NCI-H1092 (cell line): ENCODE measurements at regions not wholly inside any gene's neighbourhood (a gene's known extent, or its start where the extent isn't known, plus 50 kb on each side); places are given as distances from the start of the nearest gene placed in this dataset.

Source experiments
- DNase-seq: peaks from one replicate; lab custom pipeline; 2025; lab: John Stamatoyannopoulos, UW

DNA sequence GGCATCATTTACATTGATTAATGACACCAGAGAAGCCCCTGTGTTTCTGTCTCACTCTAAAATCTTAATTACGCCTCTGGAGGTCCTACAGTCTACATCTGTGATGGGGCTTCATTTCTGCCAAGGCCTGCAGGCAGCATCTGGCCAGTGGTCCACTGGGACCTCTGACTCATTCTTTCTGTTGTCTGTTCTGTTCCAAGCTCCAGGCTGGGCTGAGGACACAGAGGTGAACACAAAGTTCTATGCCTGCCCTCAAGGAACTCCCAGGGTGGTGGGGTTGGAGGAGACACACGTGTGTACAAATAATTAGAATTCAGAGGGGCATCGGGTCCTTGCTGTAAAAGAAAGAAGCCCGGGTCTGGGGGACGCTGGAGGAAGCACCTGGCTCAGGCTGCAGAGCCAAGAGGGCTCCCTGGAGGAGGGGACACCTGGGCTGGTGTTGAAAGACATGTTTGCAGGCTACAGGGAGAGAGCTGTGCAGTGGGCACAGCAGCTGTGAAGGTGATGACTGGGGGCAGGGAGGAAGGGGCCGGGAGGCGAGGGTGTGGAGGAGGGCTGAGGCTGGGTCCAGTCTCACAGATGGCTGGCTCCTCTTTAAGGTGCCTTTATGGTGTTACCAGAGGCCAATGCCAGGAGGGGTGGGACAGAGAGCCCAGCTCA lies 103.3 kb upstream of the PRR23E start:
- DNase-seq = no peak

DNA sequence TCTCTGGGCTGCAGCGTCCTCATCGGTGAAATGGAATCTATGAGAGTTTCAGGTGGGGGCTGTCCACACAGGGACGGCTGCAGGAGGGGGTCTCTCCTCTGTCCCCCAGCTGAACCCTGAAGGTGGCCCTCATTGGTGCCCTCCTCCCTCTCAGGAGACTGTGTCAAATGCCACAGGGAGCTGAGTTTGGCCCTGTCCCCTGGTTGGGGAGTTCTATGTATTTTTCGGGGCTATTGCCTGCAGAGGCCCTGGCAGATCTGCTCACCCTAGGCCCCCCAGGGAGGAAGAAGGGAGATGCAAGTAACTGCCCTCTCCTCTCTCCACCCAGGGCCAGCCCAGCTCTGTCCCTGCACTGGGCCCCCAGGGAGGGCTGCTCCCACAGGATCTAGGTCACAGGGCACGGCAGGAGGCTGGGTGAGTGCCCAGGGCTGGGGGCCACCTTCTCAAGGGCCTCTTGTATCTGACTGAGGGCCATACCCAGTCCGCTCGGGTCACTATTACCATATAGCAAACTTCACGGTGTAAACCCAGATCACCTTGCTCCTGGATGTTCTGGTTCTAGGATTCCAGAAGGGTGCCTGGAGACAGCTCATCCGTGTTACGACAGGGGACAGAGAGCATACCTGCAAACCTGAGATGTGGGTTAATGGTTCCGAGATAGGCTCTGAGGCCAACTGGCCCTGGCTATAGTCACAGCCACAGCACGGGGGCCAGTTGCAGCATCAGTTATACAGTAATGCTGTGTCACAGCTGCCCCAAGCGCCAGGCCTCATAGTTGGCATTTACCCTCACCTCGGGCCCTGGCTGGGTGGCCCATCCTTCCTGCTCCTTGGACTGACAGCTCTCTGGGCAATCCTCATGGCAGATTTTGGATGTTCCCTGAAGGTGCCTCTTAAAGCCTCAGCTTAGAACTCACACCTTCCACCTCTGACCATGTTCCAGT lies 102.4 kb upstream of the PRR23E start:
- DNase-seq = no peak

DNA sequence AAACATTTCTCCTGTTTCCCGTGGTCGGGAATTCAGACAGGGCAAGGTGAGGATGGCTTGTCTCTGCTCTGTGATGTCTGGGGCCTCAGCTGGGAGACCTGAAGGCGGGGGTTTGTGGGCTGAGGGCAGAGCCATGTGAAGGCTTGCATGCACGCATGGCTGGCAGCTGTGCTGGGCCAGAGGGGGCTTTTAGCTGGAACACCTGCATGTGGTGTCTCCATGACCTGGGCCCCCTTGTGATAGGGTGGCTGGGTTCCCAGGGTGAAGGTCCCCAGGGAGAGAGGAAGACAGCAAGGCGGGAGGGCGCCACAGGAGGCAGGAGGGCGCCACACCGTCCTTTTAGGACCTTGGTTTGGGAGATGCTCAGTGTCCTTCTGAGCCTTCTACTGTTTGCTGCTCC lies 101.6 kb upstream of the PRR23E start:
- no peak for DNase-seq

DNA sequence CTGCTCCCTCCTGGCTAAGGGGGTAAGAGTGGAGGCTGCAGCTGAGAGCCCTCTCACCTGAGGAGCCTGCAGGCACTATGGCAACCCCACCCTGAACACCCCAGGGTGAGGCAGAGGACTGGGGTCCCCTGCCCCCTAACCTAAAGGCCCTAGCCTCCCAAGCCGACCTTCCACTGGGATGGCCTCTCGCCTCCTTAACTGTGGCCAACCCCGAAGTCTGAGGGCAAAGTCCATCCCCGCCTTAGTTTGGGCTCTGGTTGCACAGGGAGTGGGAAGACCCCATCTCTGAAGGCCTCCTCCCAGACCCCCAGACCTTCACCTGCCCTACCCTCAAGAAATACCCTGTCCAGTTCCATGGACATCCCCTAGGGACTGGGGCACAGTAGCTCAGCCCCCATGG lies 100.6 kb upstream of the PRR23E start:
- no peak for DNase-seq

DNA sequence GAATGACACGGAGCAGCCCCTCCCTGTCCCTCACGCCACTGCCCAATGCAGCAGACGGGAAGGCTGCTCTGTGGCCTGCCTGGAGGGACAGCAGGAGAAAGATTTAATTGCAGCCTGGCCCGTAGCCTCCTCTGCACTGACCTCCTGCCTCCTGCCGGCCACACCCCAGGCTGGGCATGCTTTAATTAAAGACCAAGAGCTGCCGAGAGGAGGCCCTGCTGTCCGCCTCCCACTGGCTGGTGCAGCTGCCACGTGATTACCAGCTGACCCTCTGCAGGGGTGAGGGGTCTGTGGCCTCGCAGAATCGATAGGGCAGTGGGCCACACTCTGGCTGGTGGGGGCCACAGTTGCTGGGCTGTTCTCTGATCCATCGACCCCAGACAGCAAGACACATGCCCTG lies 100.2 kb upstream of the PRR23E start:
- DNase-seq = no peak

DNA sequence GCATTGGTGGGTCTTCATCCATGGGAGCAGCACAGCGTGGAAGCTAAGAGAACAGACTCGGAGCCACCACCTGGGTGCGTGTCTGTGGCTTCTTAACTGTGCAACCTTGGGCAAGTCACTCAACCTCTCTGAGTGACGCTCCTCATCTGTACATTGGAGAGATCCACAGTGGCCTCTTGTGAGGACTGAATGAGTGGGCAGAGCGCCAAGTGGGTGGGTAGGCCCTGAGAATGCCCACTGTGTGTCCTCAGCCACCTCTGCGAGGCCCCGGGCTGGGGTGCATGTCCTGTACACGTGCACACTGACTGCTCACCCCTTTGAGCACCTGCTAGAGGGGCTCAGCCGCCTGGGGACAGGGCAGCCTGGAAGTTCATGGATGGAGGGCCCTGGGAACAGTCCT lies 99.6 kb upstream of the PRR23E start:
- DNase-seq = no peak

DNA sequence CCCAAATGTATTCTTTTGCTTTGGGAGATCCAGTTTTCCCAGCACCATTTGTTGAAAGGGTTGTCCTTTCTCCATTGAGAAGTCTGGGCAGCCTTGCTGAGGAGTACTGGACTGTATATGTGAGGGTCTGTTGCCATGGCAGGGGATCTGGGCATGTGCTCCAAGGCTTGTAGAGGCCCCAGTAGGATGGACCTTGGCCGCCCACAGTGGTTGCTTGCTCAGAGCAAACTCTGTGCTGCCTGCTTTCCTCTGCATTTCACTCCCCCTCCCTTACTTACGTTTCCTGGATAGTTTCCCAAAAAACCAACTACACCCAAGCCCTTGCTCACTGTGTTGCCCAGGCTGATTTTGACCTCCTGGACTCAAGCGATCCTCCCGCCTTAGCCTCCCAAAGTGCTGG lies 97.2 kb upstream of the PRR23E start:
- no peak for DNase-seq

DNA sequence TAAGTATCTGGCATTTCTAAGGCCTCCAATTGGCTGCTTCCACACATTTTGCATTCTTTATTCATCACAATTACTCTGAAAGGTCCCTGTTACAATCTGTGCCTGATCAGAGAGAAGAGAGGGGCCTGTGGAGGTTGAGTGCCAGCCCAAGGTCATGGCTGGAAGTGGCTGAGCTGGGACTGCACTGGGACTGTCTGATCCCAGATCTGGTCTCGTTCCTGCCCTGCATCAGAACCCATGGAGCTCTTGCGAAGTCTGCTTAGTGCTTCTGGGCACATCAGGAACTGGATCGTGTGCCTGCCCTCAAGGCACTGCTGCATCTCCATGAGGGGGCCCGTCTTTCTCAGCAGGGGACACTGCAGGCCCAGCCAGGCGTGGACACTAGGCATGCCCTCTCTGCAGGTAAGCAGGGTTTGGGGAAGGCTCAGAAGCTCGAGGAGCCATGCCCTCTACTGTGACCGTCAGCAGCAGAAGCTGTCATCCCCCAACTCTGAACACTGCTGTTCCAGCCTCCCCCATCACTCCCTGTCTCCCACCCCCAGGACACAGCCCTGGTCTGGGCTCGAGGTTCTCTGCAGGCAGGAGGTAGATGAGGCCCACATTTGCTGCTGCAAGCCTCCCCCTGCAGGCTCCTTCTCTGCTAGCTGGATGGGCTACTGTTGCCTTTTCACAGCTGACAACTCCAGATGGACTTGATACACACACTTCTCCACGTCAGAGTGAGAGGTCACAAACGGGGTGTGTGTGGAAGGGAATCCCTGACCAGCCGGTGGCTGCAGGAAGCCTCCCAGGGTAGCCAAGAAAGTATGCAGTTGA lies 96.5 kb upstream of the PRR23E start:
- DNase-seq = no peak

DNA sequence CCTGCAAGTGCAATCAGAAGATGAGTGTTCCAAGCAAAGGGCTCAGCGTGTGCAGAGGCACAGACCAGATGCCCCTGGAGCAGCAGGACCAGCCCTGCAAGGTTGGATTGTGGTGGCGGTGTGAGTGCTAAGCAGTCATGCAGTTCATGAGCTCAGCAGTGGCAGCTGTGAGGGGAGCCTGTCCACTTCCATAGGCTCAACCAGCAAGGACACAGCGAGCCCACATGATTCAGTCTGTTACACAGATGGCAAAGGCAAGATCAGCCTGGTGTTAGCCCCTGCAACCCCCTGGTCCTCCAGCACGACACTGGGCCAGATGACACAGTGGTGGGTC lies 95.9 kb upstream of the PRR23E start:
- no peak for DNase-seq

DNA sequence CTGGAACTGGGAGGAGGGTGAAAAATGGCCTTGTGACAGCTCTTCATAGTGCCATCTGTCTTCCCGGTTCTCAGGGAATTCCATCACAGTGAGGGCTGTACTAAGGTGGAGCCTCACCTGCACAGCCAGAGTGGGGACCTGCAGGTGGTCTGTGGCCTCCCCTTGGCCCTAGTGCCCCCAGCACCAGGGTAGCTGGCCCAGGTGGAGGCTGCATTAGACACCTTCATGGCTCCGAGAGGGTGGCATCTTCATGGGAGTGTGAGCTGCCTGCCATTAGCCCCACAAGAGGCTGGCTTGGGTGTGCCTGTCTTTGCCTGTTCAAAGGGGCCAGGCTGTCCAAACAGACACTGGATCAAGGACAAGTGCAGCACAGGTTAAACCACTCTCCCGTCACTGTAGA lies 95.5 kb upstream of the PRR23E start:
- DNase-seq = no peak

DNA sequence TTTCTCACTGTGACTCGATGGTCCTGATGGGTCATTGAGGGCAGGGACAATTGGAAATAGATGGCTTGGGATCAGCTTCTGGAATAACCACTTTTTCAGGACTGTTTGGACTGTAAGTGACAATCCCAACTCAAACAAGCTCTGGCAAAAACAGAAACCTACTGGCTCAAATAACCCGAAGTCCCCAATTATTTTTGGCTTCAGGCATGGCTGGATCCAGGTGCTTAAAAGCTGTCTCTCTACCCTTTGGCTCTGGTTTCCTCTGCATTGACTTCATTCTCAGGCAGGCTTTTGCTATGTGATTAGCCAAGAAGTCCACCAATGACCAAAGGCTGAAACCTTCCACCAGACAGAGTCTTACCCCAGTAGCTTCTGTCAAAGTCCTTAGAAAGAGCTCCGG lies 92.9 kb upstream of the PRR23E start:
- no peak for DNase-seq

DNA sequence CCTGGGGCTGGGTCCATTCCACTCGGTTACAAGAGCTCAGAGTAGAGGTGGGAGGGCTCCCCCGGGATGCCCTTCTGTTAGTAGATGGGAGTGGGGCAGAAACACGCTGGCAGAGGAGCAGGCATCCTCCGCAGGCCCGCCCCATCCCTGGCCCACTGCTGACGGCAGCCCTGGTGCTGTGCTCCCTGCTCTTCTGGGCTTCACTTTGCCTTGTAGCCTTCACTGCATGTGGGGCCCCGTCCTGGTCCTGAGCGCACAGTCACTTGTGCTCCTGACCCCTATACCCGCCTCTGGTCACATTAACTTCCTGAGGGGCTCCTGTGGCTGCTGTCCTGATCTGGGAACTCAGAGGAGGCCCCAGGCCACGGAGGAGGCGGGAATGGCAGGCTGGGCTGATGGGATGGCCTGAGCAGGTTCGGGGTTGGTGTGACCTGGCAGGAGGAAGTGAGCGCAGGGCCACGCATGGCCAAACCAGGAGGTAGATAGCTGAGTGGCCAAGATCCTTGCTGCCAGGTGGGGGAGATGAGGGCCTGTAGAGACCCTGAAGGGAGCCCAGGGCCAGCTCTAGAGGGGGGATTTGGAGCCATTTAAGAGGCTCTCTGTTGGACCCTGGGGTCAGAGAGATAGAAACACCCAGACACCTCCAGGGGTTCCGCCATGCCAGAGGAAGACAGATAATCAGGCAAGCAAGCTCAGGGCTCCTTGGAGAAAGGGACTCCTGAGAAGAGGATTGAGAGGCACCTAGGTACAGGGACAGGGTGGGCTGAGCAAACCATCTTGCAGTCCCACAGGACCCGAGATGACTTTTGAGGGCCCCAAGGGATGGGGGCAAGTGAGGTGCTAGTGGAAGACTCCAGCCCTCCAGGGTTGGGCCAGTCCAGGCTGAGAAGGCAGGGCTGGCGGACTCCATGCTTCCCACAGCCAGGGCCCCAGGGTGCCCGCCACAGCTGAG lies 92.2 kb upstream of the PRR23E start:
- no peak for DNase-seq

DNA sequence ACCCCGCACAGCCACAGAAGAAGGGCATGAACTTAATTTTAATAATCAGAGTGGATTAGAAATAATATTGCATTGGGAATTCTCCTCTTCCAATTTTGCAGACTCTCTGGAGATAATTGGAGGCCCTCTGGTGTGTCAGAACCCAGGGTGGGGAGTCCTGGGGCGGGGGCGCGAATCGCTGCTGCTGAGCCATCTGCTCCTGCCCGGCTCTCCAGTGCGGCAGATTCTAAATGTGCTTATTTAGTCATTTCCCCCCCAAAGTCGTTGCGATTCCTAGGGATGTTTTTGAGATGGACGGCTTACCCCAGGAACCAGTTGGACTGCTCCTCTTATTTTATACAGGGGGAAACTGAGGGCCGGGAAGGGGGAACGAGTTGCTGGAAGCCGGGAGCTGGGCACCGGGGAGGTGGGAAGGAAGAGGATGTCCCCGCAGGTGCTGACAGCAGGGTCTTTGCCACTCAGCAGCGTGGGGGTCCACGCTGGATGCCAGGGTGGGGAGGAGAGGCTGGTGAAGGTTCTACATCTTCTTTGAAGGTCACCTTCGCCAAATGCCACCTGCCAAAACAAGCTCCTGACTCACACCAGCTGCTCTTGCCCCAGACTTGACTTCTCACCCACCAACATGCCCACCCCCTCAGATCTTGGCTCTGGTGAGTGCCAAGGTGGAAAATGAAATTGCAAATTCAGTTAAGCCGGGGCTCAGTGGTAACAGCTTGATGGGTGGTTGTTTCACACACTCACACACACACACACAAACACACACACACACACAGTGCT lies 91.3 kb upstream of the PRR23E start:
- DNase-seq = no peak

DNA sequence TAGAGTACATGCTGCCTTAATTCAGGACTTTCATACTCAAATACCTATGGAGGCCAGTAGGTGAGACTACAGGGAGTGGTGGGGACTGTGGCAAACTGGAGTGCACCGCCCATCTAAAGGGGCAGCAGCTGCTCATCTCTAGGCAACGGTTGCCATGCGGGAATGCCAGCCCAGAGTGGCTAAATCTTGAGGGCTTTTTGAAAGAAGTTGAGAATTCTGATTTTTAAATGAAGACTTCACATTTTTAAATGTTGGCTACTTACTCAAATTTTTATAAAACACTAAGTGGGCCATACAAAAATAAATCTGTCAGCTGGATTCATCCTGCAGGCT lies 90.8 kb upstream of the PRR23E start:
- no peak for DNase-seq

DNA sequence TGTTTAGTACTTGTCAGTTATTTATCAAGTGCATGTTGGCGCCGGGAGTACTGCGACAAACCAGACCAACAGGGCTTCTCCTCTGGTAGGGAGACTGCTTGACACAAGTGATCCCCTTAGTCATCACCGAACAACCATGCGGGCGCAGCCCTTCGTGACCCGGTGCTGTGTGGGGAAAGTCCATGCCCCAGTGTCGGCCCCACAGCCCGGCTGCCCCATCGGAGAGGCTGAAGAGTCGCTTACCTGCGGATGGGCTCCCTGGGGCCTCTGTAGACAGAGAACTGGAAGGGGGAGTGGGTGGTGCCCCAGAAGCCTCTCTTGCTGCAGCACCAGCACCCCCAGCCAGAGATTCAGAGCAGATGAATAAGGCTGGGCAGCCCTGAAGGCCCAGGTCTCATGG lies 90.3 kb upstream of the PRR23E start:
- no peak for DNase-seq

DNA sequence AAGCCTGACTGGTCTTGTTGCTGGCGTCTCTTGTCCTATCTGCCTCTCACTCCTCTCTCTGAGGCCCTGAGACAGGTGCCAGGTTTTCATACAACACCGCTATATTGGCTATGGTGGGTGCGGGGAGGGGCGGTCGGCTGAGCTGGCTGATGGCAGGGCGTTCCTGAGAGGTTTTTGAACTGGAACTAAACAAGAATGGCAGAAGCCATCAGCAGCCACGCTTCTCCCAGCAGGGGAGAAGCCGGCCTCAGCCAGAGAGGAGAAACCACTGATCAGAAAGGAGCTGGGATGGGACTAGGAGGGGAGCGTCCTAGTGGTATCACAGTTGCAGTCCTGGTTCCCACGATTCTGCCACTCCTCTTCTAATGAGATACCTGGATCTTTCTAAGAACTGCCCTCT lies 89.9 kb upstream of the PRR23E start:
- DNase-seq = peak; percentile 17

DNA sequence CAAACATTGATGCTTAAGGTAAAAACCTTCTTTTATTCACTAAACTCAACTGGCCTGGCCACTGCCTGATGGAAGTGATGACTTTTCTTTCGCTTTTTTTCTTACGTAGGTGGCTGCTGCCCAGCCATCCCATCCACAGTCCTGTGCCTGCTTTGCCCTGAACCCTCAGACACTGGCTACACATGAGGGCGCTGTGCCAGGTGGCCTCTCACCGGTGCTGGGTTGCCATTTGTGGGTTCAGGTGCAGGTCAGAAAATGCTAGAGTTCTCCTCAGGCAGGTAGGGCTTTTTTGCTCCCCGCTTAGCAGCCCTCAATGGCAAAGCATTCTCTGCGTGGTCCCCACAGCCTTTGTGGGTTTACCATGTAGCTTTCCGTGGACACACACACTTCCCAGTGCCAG lies 88.3 kb upstream of the PRR23E start:
- peak; percentile 23 for DNase-seq

DNA sequence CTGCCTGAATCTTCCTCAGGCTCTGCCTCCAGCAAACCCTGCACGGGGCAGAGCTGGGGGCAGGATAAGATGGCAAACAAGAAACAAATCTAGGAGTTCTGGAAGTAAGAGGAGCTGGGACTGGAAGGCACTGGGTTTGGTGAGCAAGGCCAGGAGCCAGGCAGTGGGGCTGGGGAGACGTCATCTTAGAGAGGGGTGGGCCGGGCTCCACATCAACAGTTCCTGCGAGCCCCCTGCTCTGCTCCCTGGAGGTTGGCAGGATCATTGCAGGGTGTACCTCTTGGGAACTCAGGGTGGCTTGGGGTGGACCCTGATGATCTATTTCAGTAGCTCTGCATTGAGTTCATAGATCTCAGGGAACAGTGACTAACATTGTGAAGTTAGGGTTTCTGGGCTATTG lies 87.3 kb upstream of the PRR23E start:
- DNase-seq = no peak

DNA sequence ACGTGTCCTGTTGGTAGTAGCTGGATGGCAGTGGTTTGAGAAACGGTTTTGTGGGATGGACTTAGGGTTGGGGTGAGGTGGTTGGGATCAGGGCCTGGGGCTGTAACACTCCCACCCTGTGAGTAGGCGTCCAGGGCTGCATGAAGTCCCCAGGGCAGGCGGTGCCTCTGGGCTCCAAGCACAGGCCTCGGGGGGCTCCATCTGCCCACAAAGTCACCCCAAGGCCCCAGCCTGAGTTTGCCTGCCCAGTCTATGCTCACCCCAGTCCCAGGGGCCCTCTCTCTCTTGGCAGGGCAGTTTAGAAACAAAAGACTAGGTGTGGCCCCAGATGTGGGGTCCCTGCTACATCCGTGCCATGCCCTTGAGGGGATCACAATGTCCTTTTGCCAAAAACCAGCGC lies 86.9 kb upstream of the PRR23E start:
- DNase-seq = no peak

DNA sequence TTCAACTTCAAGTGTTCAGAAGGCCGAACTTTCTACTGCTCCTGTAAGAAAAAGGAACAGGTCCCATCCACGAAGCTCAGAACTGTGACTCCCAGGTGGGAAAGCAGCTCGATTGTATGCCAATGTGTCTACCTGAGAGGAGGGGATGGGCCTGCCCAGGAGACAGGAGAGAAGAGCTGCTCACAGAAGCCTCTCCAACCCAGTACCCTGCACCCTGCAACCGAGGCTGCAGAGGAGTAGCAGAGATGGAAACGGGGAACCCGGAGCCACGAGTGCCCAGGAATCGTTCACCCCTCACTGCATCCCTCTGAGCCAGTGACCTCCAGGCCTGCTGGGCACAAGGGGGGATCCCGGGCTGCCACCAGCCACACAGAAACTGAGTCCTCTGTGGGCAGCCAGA lies 86.5 kb upstream of the PRR23E start:
- no peak for DNase-seq

DNA sequence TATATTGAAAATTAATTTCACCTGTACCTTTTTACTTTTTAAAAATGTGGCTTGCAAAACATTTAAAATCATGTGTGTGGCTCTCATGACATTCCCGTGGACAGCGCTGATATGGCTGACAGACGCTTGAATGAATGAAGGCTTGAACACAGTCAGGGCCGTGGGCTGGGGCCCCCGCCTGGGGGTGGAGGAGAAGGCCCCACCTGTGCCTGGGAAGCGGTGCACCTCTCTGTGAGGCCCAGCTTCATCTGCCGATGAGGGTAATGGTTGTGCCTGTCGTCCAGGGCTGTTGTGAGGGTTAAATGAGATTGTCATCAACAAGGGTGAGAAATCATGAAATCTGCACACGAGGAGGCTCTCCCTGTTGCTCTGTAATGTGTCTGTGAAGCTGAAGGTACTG lies 85.9 kb upstream of the PRR23E start:
- no peak for DNase-seq
